H9 (cell line): ENCODE measurements at regions not wholly inside any gene's neighbourhood (a gene's known extent, or its start where the extent isn't known, plus 50 kb on each side); places are given as distances from the start of the nearest gene placed in this dataset.

Experiments
- DNase-seq: peaks from one replicate; pipeline ENCODE4 v3.0.0-alpha.2; 2017
- H2AFZ ChIP-seq: one replicate; pipeline ENCODE4 v1.6.1; 2013; ENCODE audit warnings: mild to moderate bottlenecking, low read length, control low read depth, moderate library complexity
- H2AK5ac ChIP-seq: 2 replicates; pipeline ENCODE4 v1.6.1; 2013; ENCODE audit warnings: low read length, control low read depth, mixed read lengths; ENCODE audit not compliant: insufficient read length
- H2BK120ac ChIP-seq: one replicate; pipeline ENCODE4 v1.6.1; 2013; ENCODE audit warnings: low read depth, mild to moderate bottlenecking, low read length, control low read depth, inconsistent platforms; ENCODE audit not compliant: poor library complexity, severe bottlenecking
- H2BK12ac ChIP-seq: 2 replicates; pipeline ENCODE4 v1.6.1; 2013; ENCODE audit warnings: low read length, control low read depth, mixed read lengths, low read depth; ENCODE audit not compliant: insufficient read length
- H2BK15ac ChIP-seq: 2 replicates; pipeline ENCODE4 v1.6.1; 2013; ENCODE audit warnings: low read depth, low read length, control low read depth
- H2BK20ac ChIP-seq: one replicate; pipeline ENCODE4 v1.6.1; 2013; ENCODE audit warnings: low read depth, mild to moderate bottlenecking, low read length, control low read depth, inconsistent platforms; ENCODE audit not compliant: poor library complexity, severe bottlenecking
- H2BK5ac ChIP-seq: 2 replicates; pipeline ENCODE4 v1.6.1; 2013; ENCODE audit warnings: low read length, control low read depth, mixed read lengths; ENCODE audit not compliant: insufficient read length
- H3K14ac ChIP-seq: 2 replicates; pipeline ENCODE4 v1.6.1; 2013; ENCODE audit warnings: low read length, control low read depth; ENCODE audit not compliant: insufficient read depth
- H3K18ac ChIP-seq: 2 replicates; pipeline ENCODE4 v1.6.1; 2013; ENCODE audit warnings: low read depth, mild to moderate bottlenecking, mixed read lengths, low read length, control low read depth; ENCODE audit not compliant: insufficient read length
- H3K23ac ChIP-seq: 2 replicates; pipeline ENCODE4 v1.6.1; 2013; ENCODE audit warnings: low read length, control low read depth, mixed read lengths, low read depth; ENCODE audit not compliant: insufficient read length
- H3K23me2 ChIP-seq: 2 replicates; pipeline ENCODE4 v1.6.1; 2013; ENCODE audit warnings: low read depth, mild to moderate bottlenecking, mixed read lengths, low read length, control low read depth; ENCODE audit not compliant: insufficient read length, poor library complexity, severe bottlenecking
- H3K27ac ChIP-seq: 2 replicates; pipeline ENCODE4 v1.5.1; 2013; ENCODE audit warnings: low read length, control low read depth, mixed read lengths, low read depth; ENCODE audit not compliant: insufficient read length
- H3K27me3 ChIP-seq: 2 replicates; pipeline ENCODE4 v1.6.1; 2013; ENCODE audit warnings: low read length, control low read depth, inconsistent platforms; ENCODE audit not compliant: insufficient read depth
- H3K4ac ChIP-seq: 2 replicates; pipeline ENCODE4 v1.6.1; 2013; ENCODE audit warnings: low read depth, mild to moderate bottlenecking, control low read depth, inconsistent platforms, low read length, moderate library complexity
- H3K4me1 ChIP-seq: 2 replicates; pipeline ENCODE4 v1.6.1; 2013; ENCODE audit warnings: low read length, control low read depth, inconsistent platforms; ENCODE audit not compliant: insufficient read depth
- H3K4me2 ChIP-seq: 2 replicates; pipeline ENCODE4 v1.6.1; 2013; ENCODE audit warnings: low read length, control low read depth, mixed read lengths; ENCODE audit not compliant: insufficient read length, insufficient read depth
- H3K56ac ChIP-seq: 2 replicates; pipeline ENCODE4 v1.6.1; 2013; ENCODE audit warnings: low read depth, mild to moderate bottlenecking, mixed read lengths, low read length, control low read depth; ENCODE audit not compliant: insufficient read length
- H3K79me1 ChIP-seq: 2 replicates; pipeline ENCODE4 v1.6.1; 2013; ENCODE audit warnings: low read depth, mild to moderate bottlenecking, moderate library complexity, low read length, control low read depth, inconsistent platforms; ENCODE audit not compliant: insufficient read depth, poor library complexity, severe bottlenecking
- H3K79me2 ChIP-seq: 2 replicates; pipeline ENCODE4 v1.6.1; 2013; ENCODE audit warnings: low read length, control low read depth, inconsistent platforms; ENCODE audit not compliant: insufficient read depth
- H3K9ac ChIP-seq: 2 replicates; pipeline ENCODE4 v1.6.1; 2013; ENCODE audit warnings: low read length, control low read depth, mixed read lengths; ENCODE audit not compliant: insufficient read length; ENCODE audit errors: extremely low read depth
- H3K9me3 ChIP-seq: one replicate; pipeline ENCODE4 v1.6.1; 2013; ENCODE audit warnings: low read depth, low read length, inconsistent platforms; ENCODE audit not compliant: control insufficient read depth
- H3T11ph ChIP-seq: one replicate; pipeline ENCODE4 v1.6.1; 2013; ENCODE audit warnings: mild to moderate bottlenecking, low read length, control low read depth, inconsistent platforms
- H4K20me1 ChIP-seq: one replicate; pipeline ENCODE4 v1.6.1; 2013; ENCODE audit not compliant: control insufficient read depth, insufficient read length, insufficient read depth
- H4K5ac ChIP-seq: 2 replicates; pipeline ENCODE4 v1.6.1; 2013; ENCODE audit warnings: low read depth, mild to moderate bottlenecking, mixed read lengths, low read length, control low read depth; ENCODE audit not compliant: insufficient read length
- H4K8ac ChIP-seq: replicated peaks from 2 replicates; pipeline ENCODE4 v1.6.1; 2013; ENCODE audit warnings: low read length, control low read depth, mixed read lengths, low read depth; ENCODE audit not compliant: insufficient read length
- H4K91ac ChIP-seq: 2 replicates; pipeline ENCODE4 v1.6.1; 2013; ENCODE audit warnings: low read depth, mild to moderate bottlenecking, moderate library complexity, mixed read lengths, low read length, control low read depth; ENCODE audit not compliant: insufficient read length
- H3K27ac Mint-ChIP-seq, 3 experiments: 2 replicates in 2 of 3; 3 replicates in 1 of 3; pipeline ENCODE4 v1.8.0; 2020 to 2021; ENCODE audit warnings: mixed read lengths in 3 of 3, mild to moderate bottlenecking in 1 of 3, moderate library complexity in 1 of 3
- H3K27me3 Mint-ChIP-seq: 2 replicates; pipeline ENCODE4 v1.8.0; 2021; ENCODE audit warnings: low read depth, mild to moderate bottlenecking, moderate library complexity, mixed read lengths
- H3K36me3 Mint-ChIP-seq, 3 experiments: 2 replicates in 2 of 3; 3 replicates in 1 of 3; pipeline ENCODE4 v1.8.0; 2020 to 2021; ENCODE audit warnings: low read depth in 3 of 3, mixed read lengths in 3 of 3; ENCODE audit not compliant: insufficient read depth in 1 of 3
- H3K4me1 Mint-ChIP-seq, 2 experiments: 2 replicates each; pipeline ENCODE4 v1.8.0; 2020; ENCODE audit warnings: mixed read lengths in 2 of 2
- H3K4me3 Mint-ChIP-seq, 2 experiments: 2 replicates in 1 of 2; 3 replicates in 1 of 2; pipeline ENCODE4 v1.8.0; 2020 to 2021; ENCODE audit warnings: mild to moderate bottlenecking in 2 of 2, mixed read lengths in 2 of 2, moderate library complexity in 1 of 2
- H3K9me3 Mint-ChIP-seq, 2 experiments: 2 replicates in 1 of 2; 3 replicates in 1 of 2; pipeline ENCODE4 v1.8.0; 2020; ENCODE audit warnings: mild to moderate bottlenecking in 2 of 2, mixed read lengths in 2 of 2, moderate library complexity in 1 of 2
- CTCF ChIP-seq: fragments of 200-600 bp; sonication (generic); conservative IDR thresholded peaks from 3 replicates; pipeline ENCODE4 v1.8.0; 2021; ENCODE audit warnings: antibody characterized with exemption, mild to moderate bottlenecking
- WGBS: extraction: QIAGEN DNeasy Blood & Tissue Kit; methylation state at CpG from one replicate; pipeline ENCODE4 v1.1.7; 2013; ENCODE audit warnings: missing lambda C conversion rate, low lambda C conversion rate, mixed read lengths; ENCODE audit not compliant: insufficient read length; ENCODE audit errors: extremely low coverage; 5-methylcytosine and 5-hydroxymethylcytosine counted together

- Histone ChIP-seq H4K8ac (no peak overlapping the region), H3K4ac (no peak overlapping the region), H2BK20ac (no peak overlapping the region), H3K23ac (no peak overlapping the region), H3K9me3 (no peaks in the 10 kb centered on the region), H3T11ph (no peak overlapping the region), H4K5ac (no peak overlapping the region), H3K27ac (no peak overlapping the region), H3K27me3 (no peaks in the 10 kb centered on the region), H2BK5ac (no peak overlapping the region), H4K91ac (no peak overlapping the region), H3K56ac (no peak overlapping the region), H4K20me1 (no peaks in the 10 kb centered on the region), H2BK15ac (no peak overlapping the region), H2AFZ (no peak overlapping the region), H3K79me1 (no peaks in the 10 kb centered on the region), H3K18ac (no peak overlapping the region), H3K4me1 (no peaks in the 10 kb centered on the region), H2AK5ac (no peak overlapping the region), H3K4me2 (no peak overlapping the region), H3K9ac (no peak overlapping the region), H3K79me2 (no peaks in the 10 kb centered on the region), H3K14ac (no peak overlapping the region), H2BK120ac (no peak overlapping the region), H2BK12ac (no peak overlapping the region), H3K23me2 (no peaks in the 10 kb centered on the region)
- Mint-ChIP-seq H3K27ac (no peak overlapping the region), H3K9me3 (no peaks in the 10 kb centered on the region; a peak in 1 of 5 replicates), H3K27me3 (no peaks in the 10 kb centered on the region; the same call in 1 of the 2 replicates), H3K4me3 (no peak overlapping the region), H3K4me1 (peaks cover 2 to 4% of the 10 kb centered on the region in 2 experiments; a peak in 2 of 4 replicates), H3K36me3 (no peaks in the 10 kb centered on the region)
- no peak for DNase-seq
- no CpG with 5 or more reads among the region's 6 CpGs for WGBS
- TF ChIP-seq CTCF, result no peak
These were observed 1319.3 kb downstream of the MAT2B start for GRCh38 chr5:164824671-164825070.
